ENCODE measurements at regions not wholly inside any gene's neighbourhood (a gene's known extent, or its start where the extent isn't known, plus 50 kb on each side); places are given as distances from the start of the nearest gene placed in this dataset.
"Not testable (repeated sequence)": the region's sequence is repeated elsewhere in the genome, so short reads cannot be mapped to it uniquely, and the experiment has no call there.

GRCh38 chr5:53263151-53263550, 153.6 kb upstream of the MOCS2 start:
- Histone ChIP-seq H3K27me3 (ENCODE audit: control insufficient read depth in 4 of 4, insufficient read depth in 4 of 4, low read length in 3 of 4) (no peaks in the 10 kb centered on the region), H3K36me3 (ENCODE audit: control insufficient read depth in 4 of 4, insufficient read depth in 3 of 4, low read depth in 1 of 4, low read length in 3 of 4) (no peaks in the 10 kb centered on the region), H3K4me1 (ENCODE audit: control insufficient read depth in 4 of 4, insufficient read depth in 4 of 4, low read length in 3 of 4) (no peaks in the 10 kb centered on the region), H3K9ac (ENCODE audit: low read depth in 1 of 2, low read length in 2 of 2) (no peak overlapping the region), H3K27ac (ENCODE audit: low read depth in 1 of 2, low read length in 2 of 2) (no peak overlapping the region), H3K9me3 (ENCODE audit: control insufficient read depth in 4 of 4, low read length in 3 of 4) (no peaks in the 10 kb centered on the region), H3K4me3 (ENCODE audit: low read depth in 1 of 3, low read length in 3 of 3) (no peak overlapping the region)
- TF ChIP-seq, protein P1, sequence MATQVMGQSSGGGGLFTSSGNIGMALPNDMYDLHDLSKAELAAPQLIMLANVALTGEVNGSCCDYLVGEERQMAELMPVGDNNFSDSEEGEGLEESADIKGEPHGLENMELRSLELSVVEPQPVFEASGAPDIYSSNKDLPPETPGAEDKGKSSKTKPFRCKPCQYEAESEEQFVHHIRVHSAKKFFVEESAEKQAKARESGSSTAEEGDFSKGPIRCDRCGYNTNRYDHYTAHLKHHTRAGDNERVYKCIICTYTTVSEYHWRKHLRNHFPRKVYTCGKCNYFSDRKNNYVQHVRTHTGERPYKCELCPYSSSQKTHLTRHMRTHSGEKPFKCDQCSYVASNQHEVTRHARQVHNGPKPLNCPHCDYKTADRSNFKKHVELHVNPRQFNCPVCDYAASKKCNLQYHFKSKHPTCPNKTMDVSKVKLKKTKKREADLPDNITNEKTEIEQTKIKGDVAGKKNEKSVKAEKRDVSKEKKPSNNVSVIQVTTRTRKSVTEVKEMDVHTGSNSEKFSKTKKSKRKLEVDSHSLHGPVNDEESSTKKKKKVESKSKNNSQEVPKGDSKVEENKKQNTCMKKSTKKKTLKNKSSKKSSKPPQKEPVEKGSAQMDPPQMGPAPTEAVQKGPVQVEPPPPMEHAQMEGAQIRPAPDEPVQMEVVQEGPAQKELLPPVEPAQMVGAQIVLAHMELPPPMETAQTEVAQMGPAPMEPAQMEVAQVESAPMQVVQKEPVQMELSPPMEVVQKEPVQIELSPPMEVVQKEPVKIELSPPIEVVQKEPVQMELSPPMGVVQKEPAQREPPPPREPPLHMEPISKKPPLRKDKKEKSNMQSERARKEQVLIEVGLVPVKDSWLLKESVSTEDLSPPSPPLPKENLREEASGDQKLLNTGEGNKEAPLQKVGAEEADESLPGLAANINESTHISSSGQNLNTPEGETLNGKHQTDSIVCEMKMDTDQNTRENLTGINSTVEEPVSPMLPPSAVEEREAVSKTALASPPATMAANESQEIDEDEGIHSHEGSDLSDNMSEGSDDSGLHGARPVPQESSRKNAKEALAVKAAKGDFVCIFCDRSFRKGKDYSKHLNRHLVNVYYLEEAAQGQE (IDR thresholded peaks at IDR 0.05), result no peak
- TF ChIP-seq, protein P2, sequence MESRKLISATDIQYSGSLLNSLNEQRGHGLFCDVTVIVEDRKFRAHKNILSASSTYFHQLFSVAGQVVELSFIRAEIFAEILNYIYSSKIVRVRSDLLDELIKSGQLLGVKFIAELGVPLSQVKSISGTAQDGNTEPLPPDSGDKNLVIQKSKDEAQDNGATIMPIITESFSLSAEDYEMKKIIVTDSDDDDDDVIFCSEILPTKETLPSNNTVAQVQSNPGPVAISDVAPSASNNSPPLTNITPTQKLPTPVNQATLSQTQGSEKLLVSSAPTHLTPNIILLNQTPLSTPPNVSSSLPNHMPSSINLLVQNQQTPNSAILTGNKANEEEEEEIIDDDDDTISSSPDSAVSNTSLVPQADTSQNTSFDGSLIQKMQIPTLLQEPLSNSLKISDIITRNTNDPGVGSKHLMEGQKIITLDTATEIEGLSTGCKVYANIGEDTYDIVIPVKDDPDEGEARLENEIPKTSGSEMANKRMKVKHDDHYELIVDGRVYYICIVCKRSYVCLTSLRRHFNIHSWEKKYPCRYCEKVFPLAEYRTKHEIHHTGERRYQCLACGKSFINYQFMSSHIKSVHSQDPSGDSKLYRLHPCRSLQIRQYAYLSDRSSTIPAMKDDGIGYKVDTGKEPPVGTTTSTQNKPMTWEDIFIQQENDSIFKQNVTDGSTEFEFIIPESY (IDR thresholded peaks at IDR 0.05), result no peak
- DNase-seq (ENCODE audit: low spot score), result no peak
- WGBS, result 98% methylated on average over 1 of the region's 1 CpG

- H3K36me3 ChIP-seq (ENCODE audit: control insufficient read depth in 4 of 4, insufficient read depth in 3 of 4, low read depth in 1 of 4, low read length in 3 of 4), result no peaks in the 10 kb centered on the region
- no peaks in the 10 kb centered on the region for H3K9me3 ChIP-seq (ENCODE audit: control insufficient read depth in 4 of 4, low read length in 3 of 4)
- no peaks in the 10 kb centered on the region for H3K4me1 ChIP-seq (ENCODE audit: control insufficient read depth in 4 of 4, insufficient read depth in 4 of 4, low read length in 3 of 4)
- H3K4me3 ChIP-seq (ENCODE audit: low read depth in 1 of 3, low read length in 3 of 3), result no peak overlapping the region
- DNase-seq (ENCODE audit: low spot score), result no peak
- no peaks in the 10 kb centered on the region for H3K27me3 ChIP-seq (ENCODE audit: control insufficient read depth in 4 of 4, insufficient read depth in 4 of 4, low read length in 3 of 4)
- no peak overlapping the region for H3K27ac ChIP-seq (ENCODE audit: low read depth in 1 of 2, low read length in 2 of 2)
- TF ChIP-seq RXRA (IDR thresholded peaks at IDR 0.05) (no peak), HNF4G (IDR thresholded peaks at IDR 0.05) (no peak), NR2F2 (IDR thresholded peaks at IDR 0.05) (no peak), GABPA (IDR thresholded peaks at IDR 0.05 in 1 of 2, conservative IDR thresholded peaks at IDR 0.05 in 1 of 2) (no peak)
- TF ChIP-seq, protein P2 (IDR thresholded peaks at IDR 0.05), result no peak
- H3K9ac ChIP-seq (ENCODE audit: low read depth in 1 of 2, low read length in 2 of 2), result no peak overlapping the region
- WGBS, result 59% methylated on average over 2 of the region's 2 CpGs
These were observed 155.5 kb upstream of the MOCS2 start for GRCh38 chr5:53265043-53265442.

DNA sequence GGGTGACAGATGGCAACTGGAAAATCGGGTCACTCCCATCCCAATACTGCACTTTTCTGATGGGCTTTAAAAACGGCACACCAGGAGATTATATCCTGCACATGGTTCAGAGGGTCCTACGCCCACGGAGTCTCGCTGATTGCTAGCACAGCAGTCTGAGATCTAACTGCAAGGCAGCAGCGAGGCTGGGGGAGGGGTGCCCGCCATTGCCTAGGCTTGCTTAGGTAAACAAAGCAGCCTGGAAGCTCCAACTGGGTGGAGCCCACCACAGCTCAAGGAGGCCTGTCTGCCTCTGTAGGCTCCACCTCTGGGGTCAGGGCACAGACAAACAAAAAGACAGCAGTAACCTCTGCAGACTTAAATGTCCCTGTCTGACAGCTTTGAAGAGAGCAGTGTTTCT, 158.7 kb upstream of the MOCS2 start:
- not testable (repeated sequence) for H3K9me3 ChIP-seq (ENCODE audit: control insufficient read depth in 4 of 4, low read length in 3 of 4); H3K27me3 ChIP-seq (ENCODE audit: control insufficient read depth in 4 of 4, insufficient read depth in 4 of 4, low read length in 3 of 4); H3K36me3 ChIP-seq (ENCODE audit: control insufficient read depth in 4 of 4, insufficient read depth in 3 of 4, low read depth in 1 of 4, low read length in 3 of 4); H3K9ac ChIP-seq (ENCODE audit: low read depth in 1 of 2, low read length in 2 of 2); H3K4me3 ChIP-seq (ENCODE audit: low read depth in 1 of 3, low read length in 3 of 3); DNase-seq (ENCODE audit: low spot score); H3K27ac ChIP-seq (ENCODE audit: low read depth in 1 of 2, low read length in 2 of 2); H3K4me1 ChIP-seq (ENCODE audit: control insufficient read depth in 4 of 4, insufficient read depth in 4 of 4, low read length in 3 of 4)
- 81% methylated on average over 7 of the region's 7 CpGs for WGBS

Measured in liver (tissue), 7 donors.